GM12892 (cell line): ENCODE measurements at regions not wholly inside any gene's neighbourhood (a gene's known extent, or its start where the extent isn't known, plus 50 kb on each side); places are given as distances from the start of the nearest gene placed in this dataset.

Experiments used
- POLR2A ChIP-seq: IDR thresholded peaks from 2 replicates; pipeline ENCODE4 v1.6.1; 2011; ENCODE audit warnings: low read depth, low read length, control low read depth
- POLR2AphosphoS5 ChIP-seq: IDR thresholded peaks from 2 replicates; pipeline ENCODE4 v1.6.1; 2011; ENCODE audit warnings: low read depth, low read length, control low read depth
- TAF1 ChIP-seq: IDR thresholded peaks from 2 replicates; pipeline ENCODE4 v1.6.1; 2011; ENCODE audit warnings: low read depth, mild to moderate bottlenecking, control low read depth, low read length, borderline replicate concordance

DNA sequence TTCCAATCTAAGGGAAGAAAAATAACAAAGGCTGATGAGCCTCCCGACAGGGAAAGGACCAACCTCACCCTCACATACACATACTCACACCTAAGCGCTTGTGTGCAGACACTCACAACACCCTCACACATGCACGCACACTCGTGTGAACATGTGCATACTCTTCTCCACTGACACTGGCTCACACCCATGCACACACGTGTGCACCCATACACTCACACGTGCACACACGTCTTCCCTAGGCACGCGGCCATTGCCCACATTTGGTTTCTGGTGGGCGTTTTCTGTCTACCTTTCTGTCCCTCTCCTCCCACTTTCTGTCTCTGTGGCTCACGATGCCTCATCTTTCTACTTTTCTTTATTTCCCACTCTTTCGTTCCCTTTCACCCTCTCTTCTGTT lies 169.7 kb upstream of the MVB12B start:
- TF ChIP-seq TAF1 (no peak), POLR2A (no peak), POLR2AphosphoS5 (no peak)
